Heart right ventricle (tissue), 16 donors: ENCODE measurements at regions not wholly inside any gene's neighbourhood (a gene's known extent, or its start where the extent isn't known, plus 50 kb on each side); places are given as distances from the start of the nearest gene placed in this dataset.

Experiments used
- ATAC-seq, 8 donors: fragments of 200-7000 bp; cut with Tn5 transposase; one replicate each; pipeline ENCODE4 v1.9.1; 2020; ENCODE audit warnings: mild to moderate bottlenecking in 8 of 8, moderate library complexity in 8 of 8, moderate number of reproducible peaks in 1 of 8
- DNase-seq, 2 donors: peaks; one replicate each; pipeline ENCODE4 v3.0.0-alpha.2; 2020
- H3K27ac ChIP-seq, 10 donors: fragments of 200-600 bp; sonication (generic) in 2 of 10; one replicate each; pipeline versions ENCODE4 v1.5.0 to v1.8.0; 2020 to 2022; ENCODE audit warnings: mild to moderate bottlenecking in 3 of 10
- H3K27me3 ChIP-seq, 7 donors: fragments of 200-600 bp; one replicate each; pipeline ENCODE4 v1.8.0; 2021 to 2022; ENCODE audit warnings: mild to moderate bottlenecking in 2 of 7
- H3K36me3 ChIP-seq, 9 donors: fragments of 200-600 bp; sonication (generic) in 1 of 9; one replicate each; pipeline versions ENCODE4 v1.5.0 to v1.8.0; 2020 to 2022; ENCODE audit warnings: mild to moderate bottlenecking in 2 of 9
- H3K4me1 ChIP-seq, 9 donors: fragments of 200-600 bp; sonication (generic) in 1 of 9; one replicate each; pipeline versions ENCODE4 v1.5.0 to v1.8.0; 2020 to 2022; ENCODE audit warnings: mild to moderate bottlenecking in 4 of 9
- H3K4me3 ChIP-seq, 10 donors: fragments of 200-600 bp; sonication (generic) in 2 of 10; one replicate each; pipeline versions ENCODE4 v1.5.0 to v1.8.0; 2020 to 2022; ENCODE audit warnings: mild to moderate bottlenecking in 7 of 10, moderate library complexity in 2 of 10
- H3K9me3 ChIP-seq, 11 donors: fragments of 200-600 bp in 10 of 11; sonication (generic) in 2 of 11; one replicate each; pipeline versions ENCODE4 v1.5.0 to v1.8.0; 2013 to 2022; ENCODE audit warnings: mild to moderate bottlenecking in 2 of 11, control low read depth in 1 of 11, moderate library complexity in 1 of 11
- WGBS, 2 donors: extraction: QIAGEN DNeasy Blood & Tissue Kit; methylation state at CpG; one replicate each; pipeline ENCODE4 v1.1.7; 2013; ENCODE audit warnings: inconsistent platforms in 1 of 2; 5-methylcytosine and 5-hydroxymethylcytosine counted together
- intact Hi-C, 10 donors: fragments of 100-400 bp; cut with DNase I; formaldehyde crosslinking; loops; one replicate each; pipeline versions ENCODE4 v1.11.1 to v1.14.2; 2022
- TF ChIP-seq, protein P1 (sequence below), 9 donors: fragments of 200-600 bp; sonication (generic) in 2 of 9; IDR thresholded peaks; one replicate each; pipeline versions ENCODE4 v1.5.0 to v1.8.0; 2021 to 2022; ENCODE audit warnings: antibody characterized with exemption in 9 of 9, mild to moderate bottlenecking in 5 of 9, moderate library complexity in 1 of 9
- donor health status: Arrhythmogenic right ventricular cardiomyopathy.
- donor health status: ischemic (EF 13 %, LVEDD 7.1; RV severe dilation, severe dysfunction).
- donor health status: healthy with polysubstance abuse.
- donor health status: DM: no; HTN: yes; CAD: no.
- donor health status: DM: no; HTN: no; CAD: no.
- donor health status: ischemic (EF 25% LVEDD 6.9; RV normal size, moderate dysfunction).
- donor health status: ischemic (EF 25% LVEDD 5.7; RV mildly dilated, moderate dysfunction).
- donor health status: healthy.
- donor health status: DM: yes; HTN: yes; CAD: no.
- donor health status: Ischemic cardiomyopathy.
- donor health status: ischemic (EF 35%, LVEDD 5.7; RV mildly dilated, moderate dysfunction).
- donor health status: nonischemic (EF 11% LVEDD 7.7; RV severe dilation, severe dysfunction).
- donor health status: DM: yes; HTN: yes; CAD: no.
- donor health status: PGD.
- donor health status: ischemic (EF 29% LVEDD 5.4; RV normal size, mild dysfunction).
- donor health status: nonischemic (EF 23%, LVEDD 6.1; RV moderate dilation, normal function).

DNA sequence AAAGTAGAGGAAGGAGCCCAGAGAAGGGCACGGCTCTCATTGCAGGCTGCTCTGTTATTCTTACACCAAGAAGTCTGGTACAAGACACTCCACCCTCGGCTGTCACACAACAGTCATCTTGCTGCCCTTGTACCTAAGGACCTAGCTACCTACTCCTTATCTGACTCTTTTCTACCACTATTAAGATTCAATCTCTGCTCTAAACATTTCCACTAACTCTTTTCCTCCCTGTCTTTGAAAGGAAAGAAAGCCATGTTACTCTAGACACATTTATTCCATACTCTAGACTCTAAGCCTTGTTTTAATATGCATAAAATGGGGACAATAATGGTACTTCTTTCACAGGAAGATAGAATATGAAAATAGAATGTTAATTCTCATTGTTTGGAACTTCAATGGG, 73.3 kb upstream of the C3orf49 start:
- TF ChIP-seq, protein P1, sequence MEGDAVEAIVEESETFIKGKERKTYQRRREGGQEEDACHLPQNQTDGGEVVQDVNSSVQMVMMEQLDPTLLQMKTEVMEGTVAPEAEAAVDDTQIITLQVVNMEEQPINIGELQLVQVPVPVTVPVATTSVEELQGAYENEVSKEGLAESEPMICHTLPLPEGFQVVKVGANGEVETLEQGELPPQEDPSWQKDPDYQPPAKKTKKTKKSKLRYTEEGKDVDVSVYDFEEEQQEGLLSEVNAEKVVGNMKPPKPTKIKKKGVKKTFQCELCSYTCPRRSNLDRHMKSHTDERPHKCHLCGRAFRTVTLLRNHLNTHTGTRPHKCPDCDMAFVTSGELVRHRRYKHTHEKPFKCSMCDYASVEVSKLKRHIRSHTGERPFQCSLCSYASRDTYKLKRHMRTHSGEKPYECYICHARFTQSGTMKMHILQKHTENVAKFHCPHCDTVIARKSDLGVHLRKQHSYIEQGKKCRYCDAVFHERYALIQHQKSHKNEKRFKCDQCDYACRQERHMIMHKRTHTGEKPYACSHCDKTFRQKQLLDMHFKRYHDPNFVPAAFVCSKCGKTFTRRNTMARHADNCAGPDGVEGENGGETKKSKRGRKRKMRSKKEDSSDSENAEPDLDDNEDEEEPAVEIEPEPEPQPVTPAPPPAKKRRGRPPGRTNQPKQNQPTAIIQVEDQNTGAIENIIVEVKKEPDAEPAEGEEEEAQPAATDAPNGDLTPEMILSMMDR (IDR thresholded peaks at IDR 0.05), result no peak
- no peak for ATAC-seq
- Histone ChIP-seq H3K9me3 (no peaks in the 10 kb centered on the region), H3K27me3 (no peaks in the 10 kb centered on the region), H3K4me1 (no peaks in the 10 kb centered on the region), H3K36me3 (no peaks in the 10 kb centered on the region), H3K4me3 (no peak overlapping the region), H3K27ac (no peak overlapping the region)
- intact Hi-C loops, result no loop called here
- 73 to 80% methylated on average over 2 of the region's 2 CpGs for WGBS, 2 donors
- DNase-seq, result no peak

DNA sequence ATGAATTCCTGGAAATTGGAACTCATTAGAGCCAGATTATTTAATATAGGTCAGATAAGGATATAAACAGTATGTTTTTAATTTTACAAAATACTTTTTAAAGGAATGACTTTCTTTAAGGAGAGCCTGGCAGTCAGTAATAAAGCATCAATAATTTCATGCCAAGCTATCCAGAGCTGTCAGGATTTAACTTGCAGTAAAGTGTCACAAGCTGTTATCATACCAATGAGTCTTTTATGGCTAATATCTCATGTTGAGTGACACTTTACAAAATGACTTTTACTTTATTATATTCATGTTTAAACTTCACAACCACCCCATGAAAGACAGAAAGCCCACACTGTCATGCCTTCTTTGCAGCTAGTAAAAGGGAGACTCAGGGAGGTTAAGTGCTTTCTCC, 72.9 kb upstream of the C3orf49 start:
- TF ChIP-seq, protein P1 (IDR thresholded peaks at IDR 0.05), result no peak
- Histone ChIP-seq H3K9me3 (no peaks in the 10 kb centered on the region), H3K27me3 (no peaks in the 10 kb centered on the region), H3K4me3 (no peak overlapping the region), H3K27ac (no peak overlapping the region), H3K36me3 (no peaks in the 10 kb centered on the region), H3K4me1 (no peaks in the 10 kb centered on the region)
- DNase-seq (no peak), ATAC-seq (no peak)
- intact Hi-C loops, result no loop called here

DNA sequence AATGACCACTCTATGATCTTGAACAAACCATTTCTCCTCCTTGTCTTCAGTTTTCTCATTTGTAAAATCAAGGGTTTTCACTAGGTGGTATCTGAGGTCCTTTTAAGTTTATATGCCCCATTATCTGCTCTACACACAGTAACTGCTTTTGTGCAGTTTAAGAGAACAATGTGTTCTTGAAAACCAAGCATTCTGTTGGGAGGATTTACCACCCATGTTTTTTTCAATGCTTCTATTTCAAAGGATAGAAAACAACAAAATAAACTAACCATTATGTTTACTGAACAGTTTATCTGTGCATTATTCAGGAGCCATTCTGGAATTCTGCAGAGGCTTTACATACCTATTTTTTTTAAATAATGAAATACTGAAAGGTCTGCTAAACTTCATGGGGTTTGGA, 67.6 kb upstream of the C3orf49 start:
- intact Hi-C loops, result no loop called here
- TF ChIP-seq, protein P1 (IDR thresholded peaks at IDR 0.05), result no peak
- H3K9me3 ChIP-seq, result no peaks in the 10 kb centered on the region
- H3K27me3 ChIP-seq, result no peaks in the 10 kb centered on the region
- no peaks in the 10 kb centered on the region for H3K36me3 ChIP-seq
- no peak overlapping the region for H3K27ac ChIP-seq
- no peak overlapping the region for H3K4me3 ChIP-seq
- ATAC-seq, result no peak
- DNase-seq, result no peak
- no peaks in the 10 kb centered on the region for H3K4me1 ChIP-seq

DNA sequence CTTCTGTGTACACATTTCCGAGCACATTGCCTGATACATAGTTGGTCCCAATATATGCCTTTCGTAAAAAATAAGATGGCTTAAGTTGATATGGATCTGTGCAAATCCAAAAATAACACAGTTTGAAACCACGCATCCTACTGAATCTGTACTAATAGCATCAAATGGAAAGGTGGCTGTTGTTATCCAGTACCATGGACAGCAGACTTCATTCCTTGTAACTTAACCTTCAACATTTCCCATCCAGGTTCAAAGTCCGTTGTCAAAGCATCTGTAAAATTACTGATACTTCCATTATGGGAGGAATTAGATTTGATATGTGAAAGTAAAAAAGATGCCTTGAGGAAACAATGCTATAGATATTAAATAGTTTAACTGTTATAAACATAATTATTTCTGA, 65.5 kb upstream of the C3orf49 start:
- WGBS, 2 donors, result 38 to 43% methylated on average over 4 of the region's 4 CpGs
- no peaks in the 10 kb centered on the region for H3K4me1 ChIP-seq
- H3K9me3 ChIP-seq, result no peaks in the 10 kb centered on the region
- no peak overlapping the region for H3K4me3 ChIP-seq
- ATAC-seq (no peak), DNase-seq (no peak)
- TF ChIP-seq, protein P1 (IDR thresholded peaks at IDR 0.05), result no peak
- no peaks in the 10 kb centered on the region for H3K27me3 ChIP-seq
- no peaks in the 10 kb centered on the region for H3K36me3 ChIP-seq
- H3K27ac ChIP-seq, result no peak overlapping the region
- intact Hi-C loops, result no loop called here

DNA sequence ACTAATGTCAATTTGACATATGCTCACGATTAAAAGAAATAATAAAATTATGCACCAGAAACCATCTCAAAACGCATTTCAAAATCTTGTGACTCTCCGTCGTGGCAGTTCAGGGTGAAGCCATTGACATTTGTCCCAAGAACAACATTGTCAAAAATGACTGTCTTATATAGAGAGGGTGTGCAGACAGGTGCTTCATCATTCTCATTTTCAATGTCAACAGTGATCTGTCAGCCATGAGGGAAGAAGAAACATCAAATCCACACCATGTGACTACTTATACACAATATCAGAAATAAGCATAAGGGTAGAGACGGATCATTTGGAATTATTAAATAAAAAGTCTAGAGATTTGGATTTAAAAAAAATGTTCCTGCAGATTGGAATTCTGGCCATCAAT, 65.1 kb upstream of the C3orf49 start:
- TF ChIP-seq, protein P1 (IDR thresholded peaks at IDR 0.05), result no peak
- Histone ChIP-seq H3K36me3 (no peaks in the 10 kb centered on the region), H3K9me3 (no peaks in the 10 kb centered on the region), H3K4me1 (no peaks in the 10 kb centered on the region), H3K27me3 (no peaks in the 10 kb centered on the region), H3K27ac (no peak overlapping the region), H3K4me3 (no peak overlapping the region)
- intact Hi-C loops, result no loop called here
- WGBS, 2 donors, result 35 to 43% methylated on average over 5 of the region's 5 CpGs
- DNase-seq (no peak), ATAC-seq (no peak)
